Ishikawa (cell line): ENCODE measurements at regions not wholly inside any gene's neighbourhood (a gene's known extent, or its start where the extent isn't known, plus 50 kb on each side); places are given as distances from the start of the nearest gene placed in this dataset.

Experiments used
- CEBPB ChIP-seq: IDR thresholded peaks from 2 replicates; pipeline ENCODE4 v1.6.1; 2012
- CREB1 ChIP-seq: IDR thresholded peaks from 2 replicates; pipeline ENCODE4 v1.6.1; 2012; ENCODE audit warnings: low read depth
- EGR1 ChIP-seq: IDR thresholded peaks from 2 replicates; pipeline ENCODE4 v1.6.1; 2012
- EP300 ChIP-seq: IDR thresholded peaks from 2 replicates; pipeline ENCODE4 v1.6.1; 2012; ENCODE audit warnings: borderline replicate concordance
- FOXM1 ChIP-seq: IDR thresholded peaks from 2 replicates; pipeline ENCODE4 v1.6.1; 2012; ENCODE audit warnings: low read depth, borderline replicate concordance
- NFIC ChIP-seq: IDR thresholded peaks from 2 replicates; pipeline ENCODE4 v1.6.1; 2012
- RAD21 ChIP-seq: IDR thresholded peaks from 2 replicates; pipeline ENCODE4 v1.6.1; 2012; ENCODE audit warnings: low read depth
- TAF1 ChIP-seq: IDR thresholded peaks from 2 replicates; pipeline ENCODE4 v1.6.1; 2012; ENCODE audit warnings: low read depth, mild to moderate bottlenecking
- TCF12 ChIP-seq: IDR thresholded peaks from 2 replicates; pipeline ENCODE4 v1.6.1; 2012; ENCODE audit warnings: low read depth
- TEAD4 ChIP-seq: IDR thresholded peaks from 2 replicates; pipeline ENCODE4 v1.6.1; 2012
- YY1 ChIP-seq: IDR thresholded peaks from 2 replicates; pipeline ENCODE4 v1.6.1; 2012; ENCODE audit warnings: low read depth
- ZBTB7A ChIP-seq: IDR thresholded peaks from 2 replicates; pipeline ENCODE4 v1.6.1; 2012; ENCODE audit warnings: low read depth
- TF ChIP-seq, protein P1 (sequence below): IDR thresholded peaks from 2 replicates; pipeline ENCODE4 v1.6.1; 2012
- TF ChIP-seq, protein P2 (sequence below): IDR thresholded peaks from 2 replicates; pipeline ENCODE4 v1.6.1; 2012; ENCODE audit warnings: low read depth, mild to moderate bottlenecking
- TF ChIP-seq, protein P3 (sequence below): IDR thresholded peaks from 2 replicates; pipeline ENCODE4 v1.6.1; 2012

DNA sequence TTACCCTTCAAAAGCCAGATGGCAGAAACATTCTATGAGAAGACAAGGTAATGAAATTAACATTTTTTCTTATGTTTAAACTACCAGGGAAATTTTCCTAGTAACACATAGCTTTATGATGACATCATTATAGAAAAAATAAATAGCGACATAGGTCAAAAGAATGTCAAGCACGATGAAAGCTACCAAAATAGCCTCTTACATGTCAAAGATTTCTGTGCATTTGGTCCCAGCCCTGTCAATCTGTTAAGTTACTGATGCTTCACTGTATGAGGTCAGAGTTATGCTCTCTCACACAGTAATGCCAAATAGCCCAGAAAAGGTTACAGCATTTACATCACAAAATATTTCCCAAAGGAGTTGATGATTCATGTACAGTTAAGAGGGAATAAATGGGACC is 199.8 kb upstream of the DEFB112 start:
- TF ChIP-seq FOXM1 (no peak), RAD21 (no peak), TEAD4 (no peak), EP300 (no peak), ZBTB7A (no peak)
- TF ChIP-seq, protein P1, sequence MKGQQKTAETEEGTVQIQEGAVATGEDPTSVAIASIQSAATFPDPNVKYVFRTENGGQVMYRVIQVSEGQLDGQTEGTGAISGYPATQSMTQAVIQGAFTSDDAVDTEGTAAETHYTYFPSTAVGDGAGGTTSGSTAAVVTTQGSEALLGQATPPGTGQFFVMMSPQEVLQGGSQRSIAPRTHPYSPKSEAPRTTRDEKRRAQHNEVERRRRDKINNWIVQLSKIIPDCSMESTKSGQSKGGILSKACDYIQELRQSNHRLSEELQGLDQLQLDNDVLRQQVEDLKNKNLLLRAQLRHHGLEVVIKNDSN, result no peak
- TF ChIP-seq, protein P2, sequence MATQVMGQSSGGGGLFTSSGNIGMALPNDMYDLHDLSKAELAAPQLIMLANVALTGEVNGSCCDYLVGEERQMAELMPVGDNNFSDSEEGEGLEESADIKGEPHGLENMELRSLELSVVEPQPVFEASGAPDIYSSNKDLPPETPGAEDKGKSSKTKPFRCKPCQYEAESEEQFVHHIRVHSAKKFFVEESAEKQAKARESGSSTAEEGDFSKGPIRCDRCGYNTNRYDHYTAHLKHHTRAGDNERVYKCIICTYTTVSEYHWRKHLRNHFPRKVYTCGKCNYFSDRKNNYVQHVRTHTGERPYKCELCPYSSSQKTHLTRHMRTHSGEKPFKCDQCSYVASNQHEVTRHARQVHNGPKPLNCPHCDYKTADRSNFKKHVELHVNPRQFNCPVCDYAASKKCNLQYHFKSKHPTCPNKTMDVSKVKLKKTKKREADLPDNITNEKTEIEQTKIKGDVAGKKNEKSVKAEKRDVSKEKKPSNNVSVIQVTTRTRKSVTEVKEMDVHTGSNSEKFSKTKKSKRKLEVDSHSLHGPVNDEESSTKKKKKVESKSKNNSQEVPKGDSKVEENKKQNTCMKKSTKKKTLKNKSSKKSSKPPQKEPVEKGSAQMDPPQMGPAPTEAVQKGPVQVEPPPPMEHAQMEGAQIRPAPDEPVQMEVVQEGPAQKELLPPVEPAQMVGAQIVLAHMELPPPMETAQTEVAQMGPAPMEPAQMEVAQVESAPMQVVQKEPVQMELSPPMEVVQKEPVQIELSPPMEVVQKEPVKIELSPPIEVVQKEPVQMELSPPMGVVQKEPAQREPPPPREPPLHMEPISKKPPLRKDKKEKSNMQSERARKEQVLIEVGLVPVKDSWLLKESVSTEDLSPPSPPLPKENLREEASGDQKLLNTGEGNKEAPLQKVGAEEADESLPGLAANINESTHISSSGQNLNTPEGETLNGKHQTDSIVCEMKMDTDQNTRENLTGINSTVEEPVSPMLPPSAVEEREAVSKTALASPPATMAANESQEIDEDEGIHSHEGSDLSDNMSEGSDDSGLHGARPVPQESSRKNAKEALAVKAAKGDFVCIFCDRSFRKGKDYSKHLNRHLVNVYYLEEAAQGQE, result no peak

DNA sequence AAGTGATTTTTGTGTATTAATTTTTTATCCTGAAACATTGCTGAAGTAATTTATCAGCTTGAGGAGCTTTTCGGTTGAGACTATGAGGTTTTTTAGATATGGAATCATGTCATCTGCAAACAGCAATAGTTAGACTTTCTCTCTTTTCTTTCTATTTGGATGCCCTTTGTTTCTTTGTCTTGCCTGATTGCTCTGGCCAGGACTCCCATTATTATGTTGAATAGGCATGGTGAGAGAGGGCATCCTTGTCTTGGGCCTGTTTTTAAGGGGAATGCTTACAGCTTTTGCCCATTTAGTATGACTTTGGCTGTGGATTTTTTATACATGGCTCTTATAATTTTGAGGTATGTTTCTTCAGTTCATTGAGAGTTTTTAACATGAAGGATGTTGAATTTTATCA is 207.6 kb upstream of the DEFB112 start:
- no peak for TF ChIP-seq TCF12
- TF ChIP-seq RAD21, result no peak
- TF ChIP-seq, protein P2, result no peak
- TF ChIP-seq, protein P1, result no peak
- no peak for TF ChIP-seq YY1

DNA sequence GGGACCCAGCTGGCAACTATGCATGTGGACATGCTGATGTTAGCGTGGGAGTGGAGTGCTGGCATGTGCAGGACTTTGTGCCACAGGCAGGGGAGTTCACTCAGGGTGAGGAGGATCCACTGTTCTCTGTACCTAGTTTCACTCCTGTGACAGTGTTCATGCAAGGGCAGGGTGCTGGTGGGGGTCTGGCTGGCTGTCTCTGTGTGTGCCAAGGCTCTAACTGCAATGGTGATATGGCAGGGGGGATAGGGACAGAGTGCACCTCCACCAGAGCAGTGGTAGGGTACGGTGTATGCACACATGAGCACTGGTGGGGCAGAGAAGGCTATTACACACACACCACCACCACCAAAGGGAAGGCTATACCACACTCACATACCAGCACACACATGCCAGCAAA is 210.2 kb upstream of the DEFB112 start:
- TF ChIP-seq TCF12 (no peak), RAD21 (no peak), NFIC (no peak), CEBPB (no peak), YY1 (no peak), EGR1 (no peak), TEAD4 (no peak), TAF1 (no peak), FOXM1 (no peak), CREB1 (no peak), ZBTB7A (no peak), EP300 (no peak)
- TF ChIP-seq, protein P1, result no peak
- TF ChIP-seq, protein P2, result no peak
- TF ChIP-seq, protein P3, sequence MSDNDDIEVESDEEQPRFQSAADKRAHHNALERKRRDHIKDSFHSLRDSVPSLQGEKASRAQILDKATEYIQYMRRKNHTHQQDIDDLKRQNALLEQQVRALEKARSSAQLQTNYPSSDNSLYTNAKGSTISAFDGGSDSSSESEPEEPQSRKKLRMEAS, result no peak

DNA sequence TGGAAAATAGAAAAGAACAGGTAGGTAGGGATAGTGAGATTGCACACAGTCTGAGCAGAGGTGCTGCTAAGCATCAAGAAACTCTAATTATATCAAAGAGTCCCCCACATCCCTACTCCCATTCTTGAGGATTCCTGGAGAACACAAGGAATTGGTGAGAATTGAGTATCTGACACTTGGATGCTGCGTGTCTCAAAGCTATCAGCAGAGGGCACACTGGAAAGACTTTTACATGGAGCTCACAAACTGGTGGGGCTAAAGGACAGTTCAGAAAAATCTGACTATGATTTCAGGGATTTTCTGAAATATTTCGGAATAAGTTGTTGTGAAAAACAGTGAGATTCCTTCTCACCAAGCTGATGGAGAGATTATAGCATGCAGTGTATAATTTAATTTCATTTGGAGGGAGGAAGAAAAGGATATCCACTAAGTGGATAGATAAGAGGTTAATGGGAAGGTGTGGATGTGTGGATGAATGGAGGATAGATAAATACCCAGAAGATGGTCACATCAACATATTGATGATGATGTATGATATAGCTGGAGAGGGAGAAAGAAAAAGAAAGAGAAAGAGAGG is 215.4 kb upstream of the DEFB112 start:
- TF ChIP-seq TEAD4 (no peak), EP300 (no peak), FOXM1 (no peak), TCF12 (no peak), RAD21 (no peak), CREB1 (no peak)
- TF ChIP-seq, protein P3, result no peak

DNA sequence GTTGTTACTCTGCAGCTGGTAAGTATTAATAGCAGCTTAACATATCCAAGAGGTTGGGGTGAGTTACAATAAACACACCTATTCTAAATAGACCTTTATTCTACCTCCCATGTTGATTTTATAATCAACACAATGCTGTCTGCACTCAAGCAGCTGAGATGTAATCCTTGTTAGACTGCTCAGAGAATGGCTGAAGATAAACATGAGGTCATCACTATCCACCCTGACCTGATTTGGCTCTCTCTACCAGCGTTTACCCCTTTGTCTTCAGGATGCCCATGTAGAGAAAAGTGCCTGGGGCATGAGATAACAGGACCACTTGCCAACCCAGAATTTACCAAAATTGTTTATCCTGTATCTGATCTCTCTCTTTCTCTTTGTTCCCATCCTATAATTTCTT is 220.7 kb upstream of the DEFB112 start:
- TF ChIP-seq, protein P2, result no peak
- TF ChIP-seq TAF1 (no peak), TCF12 (no peak), ZBTB7A (no peak), FOXM1 (no peak), EGR1 (no peak)
- TF ChIP-seq, protein P3, result no peak
